CD4-positive, CD25-positive, alpha-beta regulatory T cell (primary cell): ENCODE measurements at regions not wholly inside any gene's neighbourhood (a gene's known extent, or its start where the extent isn't known, plus 50 kb on each side); places are given as distances from the start of the nearest gene placed in this dataset.

Experiments
- ATAC-seq, 2 donors: fragments of 150-1000 bp; cut with Tn5 transposase; one replicate each; pipeline ENCODE4 v1.10.0; 2021; ENCODE audit warnings: low read depth in 2 of 2, moderate number of reproducible peaks in 2 of 2, moderate library complexity in 1 of 2
- DNase-seq, 3 donors: peaks; one replicate each; pipeline versions ENCODE4 v3.0.0 to v3.0.0-alpha.2; 2012 to 2022; ENCODE audit warnings: mixed read lengths in 1 of 3
- H3K27ac ChIP-seq: one replicate; pipeline ENCODE4 v1.7.0; 2013; ENCODE audit warnings: mild to moderate bottlenecking, low read length; ENCODE audit not compliant: insufficient read depth, poor library complexity, severe bottlenecking
- H3K27me3 ChIP-seq: one replicate; pipeline ENCODE4 v1.7.0; 2013; ENCODE audit warnings: low read length; ENCODE audit not compliant: control insufficient read depth, insufficient read depth
- H3K36me3 ChIP-seq: one replicate; pipeline ENCODE4 v1.7.0; 2013; ENCODE audit warnings: mild to moderate bottlenecking, low read length, moderate library complexity; ENCODE audit not compliant: control insufficient read depth, insufficient read depth
- H3K4me1 ChIP-seq: 2 replicates; pipeline ENCODE4 v1.7.0; 2013; ENCODE audit warnings: mild to moderate bottlenecking, low read length; ENCODE audit not compliant: insufficient read depth, control insufficient read depth, poor library complexity, severe bottlenecking
- H3K4me3 ChIP-seq: one replicate; pipeline ENCODE4 v1.7.0; 2013; ENCODE audit warnings: low read depth, mild to moderate bottlenecking, low read length, moderate library complexity
- H3K9me3 ChIP-seq, 2 experiments: 1 replicate in 1 of 2; 2 replicates in 1 of 2; pipeline ENCODE4 v1.7.0; 2013; ENCODE audit warnings: low read length in 2 of 2, mild to moderate bottlenecking in 1 of 2, moderate library complexity in 1 of 2; ENCODE audit not compliant: control insufficient read depth in 2 of 2
- H3K27ac Mint-ChIP-seq, 3 donors: one replicate each; pipeline ENCODE4 v1.8.0; 2020 to 2022; ENCODE audit warnings: mild to moderate bottlenecking in 3 of 3, mixed read lengths in 3 of 3, moderate library complexity in 2 of 3
- H3K27me3 Mint-ChIP-seq: one replicate; pipeline ENCODE4 v1.8.0; 2022; ENCODE audit warnings: mild to moderate bottlenecking, mixed read lengths
- H3K36me3 Mint-ChIP-seq: one replicate; pipeline ENCODE4 v1.8.0; 2020; ENCODE audit warnings: mixed read lengths
- H3K4me1 Mint-ChIP-seq, 4 donors: one replicate each; pipeline ENCODE4 v1.8.0; 2020 to 2022; ENCODE audit warnings: mixed read lengths in 4 of 4, mild to moderate bottlenecking in 1 of 4
- H3K4me3 Mint-ChIP-seq, 4 donors: one replicate each; pipeline ENCODE4 v1.8.0; 2020 to 2022; ENCODE audit warnings: mild to moderate bottlenecking in 4 of 4, mixed read lengths in 4 of 4, moderate library complexity in 3 of 4
- H3K9me3 Mint-ChIP-seq, 7 donors: one replicate each; pipeline ENCODE4 v1.8.0; 2020 to 2022; ENCODE audit warnings: mixed read lengths in 7 of 7, mild to moderate bottlenecking in 3 of 7, moderate library complexity in 2 of 7

- H3K36me3 Mint-ChIP-seq, result peaks cover 3% of the 10 kb centered on the region
- peaks cover 22% of the 10 kb centered on the region for H3K27me3 Mint-ChIP-seq
- Histone ChIP-seq H3K4me3 (no peak overlapping the region), H3K9me3 (no peaks in the 10 kb centered on the region), H3K27me3 (peaks cover 2% of the 10 kb centered on the region), H3K4me1 (no peaks in the 10 kb centered on the region), H3K36me3 (no peaks in the 10 kb centered on the region), H3K27ac (no peak overlapping the region)
- no peak overlapping the region for H3K27ac Mint-ChIP-seq
- DNase-seq (peak in 1 of 3 donors; percentile 18), ATAC-seq (no peak)
- H3K4me1 Mint-ChIP-seq, result peaks cover 0 to 3% (median 0%) of the 10 kb centered on the region in 4 donors
- no peak overlapping the region for H3K4me3 Mint-ChIP-seq
- H3K9me3 Mint-ChIP-seq, result peaks cover 0 to 6% (median 0%) of the 10 kb centered on the region in 7 donors
Measured at GRCh38 chr2:104658144-104658835, 195.6 kb upstream of the POU3F3 start.

GRCh38 chr2:104658904-104659591 lies 194.9 kb upstream of the POU3F3 start:
- Histone ChIP-seq H3K27ac (no peak overlapping the region), H3K9me3 (no peaks in the 10 kb centered on the region), H3K27me3 (peaks cover 2% of the 10 kb centered on the region), H3K36me3 (no peaks in the 10 kb centered on the region), H3K4me1 (no peaks in the 10 kb centered on the region), H3K4me3 (no peak overlapping the region)
- no peak for DNase-seq
- H3K9me3 Mint-ChIP-seq, result peaks cover 0 to 3% (median 0%) of the 10 kb centered on the region in 7 donors
- peaks cover 17% of the 10 kb centered on the region for H3K27me3 Mint-ChIP-seq
- ATAC-seq, result no peak
- H3K4me1 Mint-ChIP-seq, result peaks cover 0 to 3% (median 0%) of the 10 kb centered on the region in 4 donors
- no peak overlapping the region for H3K27ac Mint-ChIP-seq
- peaks cover 3% of the 10 kb centered on the region for H3K36me3 Mint-ChIP-seq
- no peak overlapping the region for H3K4me3 Mint-ChIP-seq

GRCh38 chr2:104660991-104661390 lies 192.9 kb upstream of the POU3F3 start:
- H3K9me3 Mint-ChIP-seq, result peaks cover 0 to 3% (median 0%) of the 10 kb centered on the region in 7 donors

DNA sequence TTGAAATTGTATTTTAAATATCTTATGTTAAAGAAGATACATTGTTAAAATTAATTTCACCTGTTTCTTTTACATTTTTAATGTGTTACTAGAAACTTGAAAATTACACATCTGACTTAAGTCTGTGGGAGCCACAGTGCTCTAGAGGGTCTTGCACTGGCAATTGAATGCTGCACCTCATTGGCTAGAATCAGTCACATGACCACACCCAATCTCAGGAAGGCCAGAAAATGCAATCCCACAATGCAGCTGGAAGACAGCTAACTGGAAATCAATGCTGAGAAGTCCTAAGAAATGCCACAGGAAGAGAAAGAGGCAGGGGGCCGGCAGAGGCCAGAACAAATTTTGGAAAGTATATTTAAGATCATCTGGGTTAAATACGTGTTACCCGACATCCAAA lies 189.2 kb upstream of the POU3F3 start:
- no peak overlapping the region for H3K27ac ChIP-seq
- H3K27me3 ChIP-seq, result peaks cover 2% of the 10 kb centered on the region
- no peak overlapping the region for H3K4me3 ChIP-seq
- H3K36me3 Mint-ChIP-seq, result no peaks in the 10 kb centered on the region
- no peak overlapping the region for H3K27ac Mint-ChIP-seq
- H3K4me3 Mint-ChIP-seq, result no peak overlapping the region
- no peaks in the 10 kb centered on the region for H3K9me3 ChIP-seq
- no peak for DNase-seq
- H3K27me3 Mint-ChIP-seq, result peaks cover 5% of the 10 kb centered on the region
- no peaks in the 10 kb centered on the region for H3K36me3 ChIP-seq
- ATAC-seq, result no peak
- H3K9me3 Mint-ChIP-seq, result peaks cover 0 to 2% (median 0%) of the 10 kb centered on the region in 7 donors
- H3K4me1 Mint-ChIP-seq, result no peaks in the 10 kb centered on the region
- no peaks in the 10 kb centered on the region for H3K4me1 ChIP-seq

More at GRCh38 chr2:104660991-104661390, 192.9 kb upstream of the POU3F3 start:
- H3K4me3 Mint-ChIP-seq, result no peak overlapping the region
- Histone ChIP-seq H3K4me1 (no peaks in the 10 kb centered on the region), H3K27me3 (peaks cover 2% of the 10 kb centered on the region), H3K27ac (no peak overlapping the region), H3K9me3 (no peaks in the 10 kb centered on the region), H3K36me3 (no peaks in the 10 kb centered on the region), H3K4me3 (no peak overlapping the region)
- H3K27me3 Mint-ChIP-seq, result peaks cover 16% of the 10 kb centered on the region
- ATAC-seq (no peak), DNase-seq (no peak)
- peaks cover 0 to 3% (median 0%) of the 10 kb centered on the region in 4 donors for H3K4me1 Mint-ChIP-seq
- H3K36me3 Mint-ChIP-seq, result no peaks in the 10 kb centered on the region
- H3K27ac Mint-ChIP-seq, result no peak overlapping the region

- no peaks in the 10 kb centered on the region for H3K9me3 ChIP-seq
- H3K36me3 ChIP-seq, result no peaks in the 10 kb centered on the region
- no peaks in the 10 kb centered on the region for H3K4me1 ChIP-seq
- ATAC-seq, result no peak
- H3K4me3 Mint-ChIP-seq, result no peak overlapping the region
- H3K9me3 Mint-ChIP-seq, result peaks cover 0 to 2% (median 0%) of the 10 kb centered on the region in 7 donors
- no peaks in the 10 kb centered on the region for H3K27me3 Mint-ChIP-seq
- H3K4me3 ChIP-seq, result no peak overlapping the region
- no peak overlapping the region for H3K27ac Mint-ChIP-seq
- no peaks in the 10 kb centered on the region for H3K4me1 Mint-ChIP-seq
- H3K27me3 ChIP-seq, result no peaks in the 10 kb centered on the region
- H3K36me3 Mint-ChIP-seq, result no peaks in the 10 kb centered on the region
- DNase-seq, result no peak
- H3K27ac ChIP-seq, result no peak overlapping the region
Measured at GRCh38 chr2:104668631-104669030, 185.3 kb upstream of the POU3F3 start.

DNA sequence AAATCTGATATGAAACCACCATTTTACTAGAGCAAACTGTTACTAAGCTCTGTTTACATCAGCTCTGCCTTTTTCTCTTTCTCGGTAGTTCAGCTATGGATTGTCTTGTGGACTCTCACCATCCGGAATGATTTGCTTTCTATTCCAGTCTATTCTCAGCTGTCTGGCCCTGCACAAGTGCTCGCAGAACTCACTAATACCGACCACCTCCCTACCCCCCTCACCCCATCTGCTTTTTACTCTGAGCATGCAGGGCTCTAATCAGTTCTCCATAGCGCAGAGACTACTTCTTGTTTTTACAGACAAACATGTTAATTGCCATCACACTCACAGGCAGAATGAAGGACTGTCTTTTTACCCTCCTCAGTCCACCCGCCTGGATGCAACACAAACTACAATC lies 180.7 kb upstream of the POU3F3 start:
- no peaks in the 10 kb centered on the region for H3K27me3 Mint-ChIP-seq
- peaks cover 0 to 2% (median 0%) of the 10 kb centered on the region in 7 donors for H3K9me3 Mint-ChIP-seq
- ATAC-seq, result no peak
- no peak overlapping the region for H3K4me3 Mint-ChIP-seq
- DNase-seq, result no peak
- H3K27ac Mint-ChIP-seq, result no peak overlapping the region
- H3K4me3 ChIP-seq, result no peak overlapping the region
- no peaks in the 10 kb centered on the region for H3K4me1 ChIP-seq
- no peaks in the 10 kb centered on the region for H3K36me3 ChIP-seq
- no peaks in the 10 kb centered on the region for H3K27me3 ChIP-seq
- H3K27ac ChIP-seq, result no peak overlapping the region
- H3K9me3 ChIP-seq, result no peaks in the 10 kb centered on the region
- no peaks in the 10 kb centered on the region for H3K36me3 Mint-ChIP-seq
- no peaks in the 10 kb centered on the region for H3K4me1 Mint-ChIP-seq

GRCh38 chr2:104678181-104678580 lies 175.7 kb upstream of the POU3F3 start:
- Histone ChIP-seq H3K36me3 (no peaks in the 10 kb centered on the region), H3K9me3 (no peaks in the 10 kb centered on the region), H3K27ac (no peak overlapping the region), H3K27me3 (no peaks in the 10 kb centered on the region), H3K4me3 (no peak overlapping the region), H3K4me1 (no peaks in the 10 kb centered on the region)
- no peaks in the 10 kb centered on the region for H3K4me1 Mint-ChIP-seq
- H3K9me3 Mint-ChIP-seq, result no peaks in the 10 kb centered on the region
- no peak for DNase-seq
- H3K36me3 Mint-ChIP-seq, result no peaks in the 10 kb centered on the region
- ATAC-seq, result no peak
- H3K4me3 Mint-ChIP-seq, result no peak overlapping the region
- H3K27me3 Mint-ChIP-seq, result peaks cover 4% of the 10 kb centered on the region
- H3K27ac Mint-ChIP-seq, result no peak overlapping the region

DNA sequence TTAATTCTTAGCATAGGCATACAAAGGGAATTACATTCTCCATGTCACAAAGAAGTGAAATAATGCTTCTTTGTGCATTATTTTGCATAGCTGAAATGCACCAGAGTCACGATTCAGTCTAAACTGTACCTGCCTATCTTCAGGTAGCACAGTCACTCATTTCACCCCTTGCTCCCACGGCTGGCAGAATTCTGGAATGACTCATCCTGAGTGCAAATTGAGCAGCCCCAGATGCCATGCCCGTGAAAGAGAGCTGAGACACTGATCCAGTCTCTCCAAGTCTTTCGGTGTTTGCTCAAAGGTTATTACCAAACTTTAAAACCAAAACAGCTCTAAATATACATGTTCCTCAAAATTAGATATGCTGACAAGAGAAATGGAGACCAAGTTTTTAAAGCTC lies 168.3 kb upstream of the POU3F3 start:
- Histone ChIP-seq H3K4me3 (no peak overlapping the region), H3K9me3 (no peaks in the 10 kb centered on the region), H3K27me3 (no peaks in the 10 kb centered on the region), H3K4me1 (no peaks in the 10 kb centered on the region), H3K27ac (no peak overlapping the region), H3K36me3 (no peaks in the 10 kb centered on the region)
- Mint-ChIP-seq H3K4me3 (no peak overlapping the region), H3K27ac (no peak overlapping the region), H3K36me3 (no peaks in the 10 kb centered on the region), H3K4me1 (no peaks in the 10 kb centered on the region), H3K27me3 (peaks cover 4% of the 10 kb centered on the region), H3K9me3 (peaks cover 0 to 5% (median 0%) of the 10 kb centered on the region in 7 donors)
- DNase-seq (no peak), ATAC-seq (no peak)
